NCI-H446 treated with DMSO at 0.1 percent for 48 hours (cell line): ENCODE measurements at regions not wholly inside any gene's neighbourhood (a gene's known extent, or its start where the extent isn't known, plus 50 kb on each side); places are given as distances from the start of the nearest gene placed in this dataset.

Source experiments
- DNase-seq: peaks from one replicate; lab custom pipeline; 2025; lab: John Stamatoyannopoulos, UW

GRCh38 chr10:104576611-104577010 is 64.5 kb upstream of the SORCS3 start:
- DNase-seq, result no peak

- DNase-seq, result no peak
Observed at GRCh38 chr10:104577163-104577562, 63.9 kb upstream of the SORCS3 start.

DNA sequence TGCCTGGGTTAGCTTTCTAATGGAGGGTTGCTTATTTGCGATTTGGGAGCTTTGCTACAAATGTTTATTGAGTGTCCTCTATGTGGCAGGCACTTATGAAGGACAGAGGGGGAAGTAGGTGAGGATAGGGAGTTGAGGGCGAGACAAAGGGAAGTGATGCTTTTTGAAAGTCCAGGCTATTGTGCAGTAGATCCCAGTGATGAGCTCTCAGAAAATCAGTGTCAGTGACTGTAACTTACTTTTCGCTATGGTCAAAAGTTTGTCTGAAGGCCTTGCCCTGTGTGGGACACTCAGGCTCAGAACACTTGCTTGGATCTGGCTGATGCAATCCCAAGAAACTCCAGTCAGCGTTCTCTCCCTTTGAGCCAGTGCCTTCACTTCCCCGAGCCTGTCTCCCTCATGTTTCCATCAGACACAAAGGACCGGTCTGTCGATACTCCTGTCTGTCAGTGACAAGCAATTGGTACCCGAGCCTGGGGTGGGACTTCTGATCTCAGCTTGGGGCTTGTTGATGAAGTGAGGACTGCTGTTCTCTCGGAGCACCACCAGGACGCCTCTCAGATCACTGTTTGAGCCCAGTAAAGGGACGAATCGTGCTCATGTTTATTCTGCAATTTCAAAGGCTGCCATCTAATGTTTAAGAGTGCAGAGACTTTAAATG is 63.1 kb upstream of the SORCS3 start:
- DNase-seq, result no peak

- DNase-seq, result no peak
Observed at GRCh38 chr10:104578671-104579070, 62.4 kb upstream of the SORCS3 start.

- peak; percentile 3 for DNase-seq
Observed at GRCh38 chr10:104579136-104579535, 62.0 kb upstream of the SORCS3 start.

DNA sequence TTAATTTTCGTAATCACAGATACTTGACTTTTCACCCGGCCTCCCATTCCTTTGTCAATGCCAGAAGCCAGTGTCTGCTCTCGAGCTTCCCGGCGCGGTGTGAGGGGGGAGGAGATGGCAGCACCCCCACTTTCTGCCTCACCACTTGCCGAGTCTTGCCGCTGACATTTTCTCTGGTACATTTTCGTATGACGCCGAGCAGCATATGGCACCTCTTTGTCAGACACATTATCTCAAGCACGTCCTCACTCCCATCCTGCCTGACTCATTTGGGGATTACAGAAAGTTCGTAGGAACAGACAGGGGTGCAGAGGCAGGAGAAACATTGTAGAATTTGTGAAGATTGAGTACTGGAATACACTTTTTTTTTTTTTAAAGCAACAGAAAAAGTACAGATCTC is 60.8 kb upstream of the SORCS3 start:
- no peak for DNase-seq

- DNase-seq, result peak; percentile 13
Observed at GRCh38 chr10:104580774-104581675, 60.1 kb upstream of the SORCS3 start.

DNA sequence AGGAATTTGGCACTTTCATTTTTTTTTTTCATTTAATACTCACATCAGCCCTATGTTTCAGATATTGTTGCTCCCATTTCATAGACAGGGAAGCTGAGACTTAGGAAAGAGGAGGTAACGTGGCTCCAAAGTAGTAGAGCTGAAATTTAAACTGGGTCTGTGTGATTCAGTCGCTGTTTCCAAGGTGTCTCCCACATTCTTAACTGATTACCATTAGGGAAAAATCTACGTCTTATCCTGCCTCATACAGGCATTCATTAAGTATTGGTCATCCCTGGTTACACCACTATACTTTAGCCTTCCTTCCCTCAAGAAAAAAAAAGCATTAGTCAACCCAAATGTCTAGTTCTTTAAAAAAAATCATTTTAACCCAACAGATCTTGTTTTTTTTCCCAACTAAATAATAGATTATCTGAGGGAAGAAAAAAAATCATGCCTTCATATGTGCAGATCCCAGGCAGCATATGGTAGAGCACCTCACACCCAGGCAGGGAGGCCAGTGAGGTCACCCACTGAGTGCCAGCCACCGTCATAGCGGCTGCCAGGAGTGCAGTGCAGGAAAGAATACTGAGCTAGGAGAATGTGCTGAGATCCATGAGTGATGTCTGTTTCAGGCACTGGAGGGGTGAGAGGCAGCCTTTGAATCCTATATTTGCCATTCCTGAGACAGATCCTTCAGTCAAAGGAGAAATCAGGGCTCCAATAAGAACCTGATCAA is 59.0 kb upstream of the SORCS3 start:
- DNase-seq, result no peak

DNA sequence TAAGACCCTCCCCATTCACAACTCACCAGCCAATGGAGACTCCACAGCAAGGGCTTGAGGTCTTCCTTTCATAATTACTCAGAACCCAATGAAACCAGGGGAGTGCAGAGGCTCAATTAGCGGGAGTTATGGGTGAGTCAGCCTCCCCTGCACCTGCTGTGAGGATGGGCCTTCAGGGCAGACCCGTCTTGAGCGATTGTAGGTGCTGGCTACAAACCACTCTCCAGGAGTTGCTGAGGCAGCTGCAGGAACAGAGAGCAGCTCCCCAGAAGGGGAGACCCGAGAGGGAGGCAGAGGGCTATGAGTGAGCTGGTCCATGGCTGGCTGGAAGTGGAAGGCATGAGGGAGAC is 58.5 kb upstream of the SORCS3 start:
- DNase-seq, result no peak

DNA sequence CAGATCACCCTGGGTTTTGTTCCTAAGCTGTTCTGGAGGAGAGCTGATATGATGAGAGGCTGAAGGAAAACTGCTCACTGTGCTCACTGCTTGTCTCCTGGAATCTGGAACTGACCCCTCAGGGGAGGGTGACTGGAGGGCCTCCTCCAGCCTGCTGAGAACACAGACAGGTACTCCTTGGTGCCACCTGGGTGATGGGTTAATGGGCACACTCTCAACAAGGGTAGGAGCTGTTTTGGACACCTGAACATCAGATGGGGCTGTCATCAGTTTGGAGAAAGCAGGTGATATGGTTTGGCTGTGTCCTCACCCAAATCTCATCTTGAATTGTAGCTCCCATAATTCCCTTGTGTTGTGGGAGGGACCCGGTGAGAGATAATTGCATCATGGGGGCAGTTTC is 58.1 kb upstream of the SORCS3 start:
- no peak for DNase-seq

- DNase-seq, result no peak
Observed at GRCh38 chr10:104584541-104584940, 56.5 kb upstream of the SORCS3 start.

- DNase-seq, result no peak
Observed at GRCh38 chr10:104587751-104588150, 53.3 kb upstream of the SORCS3 start.

GRCh38 chr10:104589431-104589830 is 51.7 kb upstream of the SORCS3 start:
- DNase-seq, result no peak

GRCh38 chr10:104589871-104590270 is 51.2 kb upstream of the SORCS3 start:
- no peak for DNase-seq
